ENCODE measurements at regions not wholly inside any gene's neighbourhood (a gene's known extent, or its start where the extent isn't known, plus 50 kb on each side); places are given as distances from the start of the nearest gene placed in this dataset.

DNA sequence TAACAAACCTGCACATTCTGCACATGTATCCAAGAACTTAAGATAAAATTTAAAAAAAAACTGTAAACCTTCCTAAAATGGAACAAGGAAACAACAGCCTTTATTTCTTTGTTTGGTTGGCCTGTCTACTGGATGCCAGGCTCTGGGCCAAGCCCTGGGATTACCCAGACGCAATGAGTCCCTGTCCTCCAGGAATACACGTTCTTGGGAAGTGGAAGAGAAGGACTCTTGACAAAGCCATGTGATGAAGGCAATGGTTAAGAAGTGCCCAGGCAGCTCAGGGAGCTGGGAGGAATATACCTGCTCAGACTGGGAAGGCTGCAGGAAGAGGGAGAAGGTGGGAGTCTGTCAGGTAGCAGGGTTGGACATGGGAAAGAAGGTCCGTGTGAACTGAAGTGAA lies 115.4 kb downstream of the AXIN2 start:
- no peak for DNase-seq (ENCODE audit: low read depth in 1 of 2, low spot score in 1 of 2)
- TF ChIP-seq, protein P1, sequence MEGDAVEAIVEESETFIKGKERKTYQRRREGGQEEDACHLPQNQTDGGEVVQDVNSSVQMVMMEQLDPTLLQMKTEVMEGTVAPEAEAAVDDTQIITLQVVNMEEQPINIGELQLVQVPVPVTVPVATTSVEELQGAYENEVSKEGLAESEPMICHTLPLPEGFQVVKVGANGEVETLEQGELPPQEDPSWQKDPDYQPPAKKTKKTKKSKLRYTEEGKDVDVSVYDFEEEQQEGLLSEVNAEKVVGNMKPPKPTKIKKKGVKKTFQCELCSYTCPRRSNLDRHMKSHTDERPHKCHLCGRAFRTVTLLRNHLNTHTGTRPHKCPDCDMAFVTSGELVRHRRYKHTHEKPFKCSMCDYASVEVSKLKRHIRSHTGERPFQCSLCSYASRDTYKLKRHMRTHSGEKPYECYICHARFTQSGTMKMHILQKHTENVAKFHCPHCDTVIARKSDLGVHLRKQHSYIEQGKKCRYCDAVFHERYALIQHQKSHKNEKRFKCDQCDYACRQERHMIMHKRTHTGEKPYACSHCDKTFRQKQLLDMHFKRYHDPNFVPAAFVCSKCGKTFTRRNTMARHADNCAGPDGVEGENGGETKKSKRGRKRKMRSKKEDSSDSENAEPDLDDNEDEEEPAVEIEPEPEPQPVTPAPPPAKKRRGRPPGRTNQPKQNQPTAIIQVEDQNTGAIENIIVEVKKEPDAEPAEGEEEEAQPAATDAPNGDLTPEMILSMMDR (IDR thresholded peaks at IDR 0.05; ENCODE audit: low read depth, low read length) = no peak
- no peaks in the 10 kb centered on the region for H3K27me3 ChIP-seq
- no peaks in the 10 kb centered on the region for H3K36me3 ChIP-seq
- H3K27ac ChIP-seq = no peak overlapping the region
- H3K4me1 ChIP-seq (ENCODE audit: low read depth) = peaks cover 7% of the 10 kb centered on the region
- H3K9me3 ChIP-seq (ENCODE audit: low read depth) = no peaks in the 10 kb centered on the region
- no peak overlapping the region for H3K4me3 ChIP-seq

DNA sequence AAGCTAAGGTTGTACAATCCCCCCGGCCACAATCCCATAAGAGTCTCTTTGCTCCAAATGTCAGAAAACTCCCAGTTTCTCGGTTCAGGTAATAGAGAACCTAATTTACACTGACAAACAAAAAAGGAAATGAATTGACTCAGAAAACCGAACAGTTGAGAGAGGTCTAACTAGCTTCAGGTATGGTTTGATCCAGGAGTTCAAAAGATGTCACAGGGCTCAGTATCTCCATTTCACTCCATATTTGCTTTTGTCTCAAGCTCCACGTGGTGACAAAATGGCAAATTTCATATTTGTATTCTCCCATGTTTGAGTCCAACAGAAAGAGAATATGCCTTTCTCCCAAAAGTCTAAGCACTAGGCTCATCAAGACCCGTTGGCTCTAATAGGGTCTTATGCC lies 117.4 kb downstream of the AXIN2 start:
- DNase-seq (ENCODE audit: low read depth in 1 of 2, low spot score in 1 of 2) = no peak
- Histone ChIP-seq H3K36me3 (no peaks in the 10 kb centered on the region), H3K4me3 (no peak overlapping the region), H3K9me3 (ENCODE audit: low read depth) (no peaks in the 10 kb centered on the region), H3K27ac (no peak overlapping the region), H3K4me1 (ENCODE audit: low read depth) (peaks cover 7% of the 10 kb centered on the region), H3K27me3 (no peaks in the 10 kb centered on the region)
- TF ChIP-seq, protein P1 (IDR thresholded peaks at IDR 0.05; ENCODE audit: low read depth, low read length) = no peak

DNA sequence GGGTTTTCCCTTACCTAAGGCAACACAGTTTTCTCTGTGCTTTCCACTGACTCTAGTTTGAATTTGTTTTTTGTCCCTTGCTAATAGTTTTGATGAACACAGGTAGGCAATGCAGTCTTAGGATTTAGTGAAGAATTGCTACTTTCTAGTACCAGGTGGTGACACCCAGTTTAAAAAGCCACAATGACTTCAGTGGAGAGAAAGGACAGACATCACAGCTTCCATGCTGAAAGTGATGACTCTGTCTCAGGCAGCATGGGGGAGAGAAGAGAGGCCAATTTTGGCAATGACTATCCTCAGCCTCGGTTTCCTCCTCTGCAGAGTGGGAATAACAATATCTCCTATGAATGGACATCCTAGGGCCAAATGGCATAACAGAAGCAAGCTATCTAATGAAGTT lies 118.8 kb downstream of the AXIN2 start:
- TF ChIP-seq, protein P1 (IDR thresholded peaks at IDR 0.05; ENCODE audit: low read depth, low read length) = no peak
- Histone ChIP-seq H3K4me3 (no peak overlapping the region), H3K4me1 (ENCODE audit: low read depth) (peaks cover under 1% of the 10 kb centered on the region)

GRCh38 chr17:65442250-65442649 lies 119.2 kb downstream of the AXIN2 start:
- H3K4me3 ChIP-seq = no peak overlapping the region
- no peak for DNase-seq (ENCODE audit: low read depth in 1 of 2, low spot score in 1 of 2)

More for the DNA sequence above, 118.8 kb downstream of the AXIN2 start:
- no peaks in the 10 kb centered on the region for H3K36me3 ChIP-seq
- H3K27me3 ChIP-seq = no peaks in the 10 kb centered on the region
- H3K9me3 ChIP-seq (ENCODE audit: low read depth) = no peaks in the 10 kb centered on the region
- no peak overlapping the region for H3K27ac ChIP-seq
- DNase-seq (ENCODE audit: low read depth in 1 of 2, low spot score in 1 of 2) = no peak

GRCh38 chr17:65441053-65441605 lies 120.3 kb downstream of the AXIN2 start:
- no peaks in the 10 kb centered on the region for H3K9me3 ChIP-seq (ENCODE audit: low read depth)
- H3K27me3 ChIP-seq = no peaks in the 10 kb centered on the region
- no peak overlapping the region for H3K27ac ChIP-seq
- no peaks in the 10 kb centered on the region for H3K36me3 ChIP-seq
- H3K4me3 ChIP-seq = no peak overlapping the region
- TF ChIP-seq, protein P1 (IDR thresholded peaks at IDR 0.05; ENCODE audit: low read depth, low read length) = no peak
- no peaks in the 10 kb centered on the region for H3K4me1 ChIP-seq (ENCODE audit: low read depth)
- no peak for DNase-seq (ENCODE audit: low read depth in 1 of 2, low spot score in 1 of 2)

More at GRCh38 chr17:65442250-65442649, 119.2 kb downstream of the AXIN2 start:
- no peaks in the 10 kb centered on the region for H3K9me3 ChIP-seq (ENCODE audit: low read depth)
- no peaks in the 10 kb centered on the region for H3K36me3 ChIP-seq
- no peaks in the 10 kb centered on the region for H3K27me3 ChIP-seq
- no peaks in the 10 kb centered on the region for H3K4me1 ChIP-seq (ENCODE audit: low read depth)
- TF ChIP-seq, protein P1 (IDR thresholded peaks at IDR 0.05; ENCODE audit: low read depth, low read length) = no peak
- no peak overlapping the region for H3K27ac ChIP-seq

Measured in cardiac muscle cell (in vitro differentiated cells and primary cell).